ENCODE measurements at regions not wholly inside any gene's neighbourhood (a gene's known extent, or its start where the extent isn't known, plus 50 kb on each side); places are given as distances from the start of the nearest gene placed in this dataset.

- Histone ChIP-seq H3K4me3 (no peak overlapping the region), H3K9me3 (no peaks in the 10 kb centered on the region), H3K4me1 (peaks cover 4% of the 10 kb centered on the region), H3K27me3 (no peaks in the 10 kb centered on the region), H3K36me3 (no peaks in the 10 kb centered on the region), H3K27ac (no peak overlapping the region)
- intact Hi-C loops (cut with DNase I): no loop called here
- no peak for DNase-seq (ENCODE audit: extremely low spot score in 2 of 2)
- TF ChIP-seq, protein P1, sequence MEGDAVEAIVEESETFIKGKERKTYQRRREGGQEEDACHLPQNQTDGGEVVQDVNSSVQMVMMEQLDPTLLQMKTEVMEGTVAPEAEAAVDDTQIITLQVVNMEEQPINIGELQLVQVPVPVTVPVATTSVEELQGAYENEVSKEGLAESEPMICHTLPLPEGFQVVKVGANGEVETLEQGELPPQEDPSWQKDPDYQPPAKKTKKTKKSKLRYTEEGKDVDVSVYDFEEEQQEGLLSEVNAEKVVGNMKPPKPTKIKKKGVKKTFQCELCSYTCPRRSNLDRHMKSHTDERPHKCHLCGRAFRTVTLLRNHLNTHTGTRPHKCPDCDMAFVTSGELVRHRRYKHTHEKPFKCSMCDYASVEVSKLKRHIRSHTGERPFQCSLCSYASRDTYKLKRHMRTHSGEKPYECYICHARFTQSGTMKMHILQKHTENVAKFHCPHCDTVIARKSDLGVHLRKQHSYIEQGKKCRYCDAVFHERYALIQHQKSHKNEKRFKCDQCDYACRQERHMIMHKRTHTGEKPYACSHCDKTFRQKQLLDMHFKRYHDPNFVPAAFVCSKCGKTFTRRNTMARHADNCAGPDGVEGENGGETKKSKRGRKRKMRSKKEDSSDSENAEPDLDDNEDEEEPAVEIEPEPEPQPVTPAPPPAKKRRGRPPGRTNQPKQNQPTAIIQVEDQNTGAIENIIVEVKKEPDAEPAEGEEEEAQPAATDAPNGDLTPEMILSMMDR (IDR thresholded peaks at IDR 0.05): no peak
- TF ChIP-seq POLR2AphosphoS5 (IDR thresholded peaks at IDR 0.05; ENCODE audit: insufficient read depth in 1 of 2, low read depth in 1 of 2): no peak
- no peak for TF ChIP-seq POLR2A (IDR thresholded peaks at IDR 0.05)
These were observed 178.8 kb upstream of the KL start for GRCh38 chr13:32837307-32837972.

- Histone ChIP-seq H3K36me3 (no peaks in the 10 kb centered on the region), H3K27me3 (no peaks in the 10 kb centered on the region), H3K27ac (no peak overlapping the region), H3K4me1 (peaks cover 4% of the 10 kb centered on the region), H3K9me3 (no peaks in the 10 kb centered on the region), H3K4me3 (no peak overlapping the region)
- intact Hi-C loops (cut with DNase I): no loop called here
- TF ChIP-seq POLR2AphosphoS5 (IDR thresholded peaks at IDR 0.05; ENCODE audit: insufficient read depth in 1 of 2, low read depth in 1 of 2): no peak
- TF ChIP-seq, protein P1 (IDR thresholded peaks at IDR 0.05): no peak
- DNase-seq (ENCODE audit: extremely low spot score in 2 of 2): no peak
These were observed 178.0 kb upstream of the KL start for GRCh38 chr13:32837973-32838927.

DNA sequence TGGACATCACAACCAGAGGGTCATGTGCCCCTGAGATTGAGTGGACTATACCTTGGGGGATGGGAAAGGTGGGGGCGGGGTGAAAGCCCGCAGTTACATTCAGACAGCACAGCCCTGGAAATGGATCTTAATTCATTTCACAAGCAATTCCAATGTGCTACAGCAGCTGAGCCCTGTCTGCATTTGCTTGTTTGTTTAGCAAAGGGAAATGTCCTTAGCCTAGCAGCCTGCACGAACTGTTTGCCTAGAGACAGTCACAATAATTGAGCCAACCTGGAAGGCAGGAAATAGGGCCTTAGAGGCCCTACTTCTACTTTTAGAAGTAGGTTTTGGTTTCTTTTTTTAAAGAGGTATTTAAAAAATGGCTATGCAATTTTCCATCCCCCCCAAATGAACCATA lies 177.3 kb upstream of the KL start:
- Histone ChIP-seq H3K27me3 (no peaks in the 10 kb centered on the region), H3K27ac (no peak overlapping the region), H3K9me3 (no peaks in the 10 kb centered on the region), H3K36me3 (no peaks in the 10 kb centered on the region), H3K4me3 (no peak overlapping the region), H3K4me1 (peaks cover 4% of the 10 kb centered on the region)
- DNase-seq (ENCODE audit: extremely low spot score in 2 of 2): no peak
- intact Hi-C loops (cut with DNase I): no loop called here
- TF ChIP-seq POLR2AphosphoS5 (IDR thresholded peaks at IDR 0.05; ENCODE audit: insufficient read depth in 1 of 2, low read depth in 1 of 2) (no peak), POLR2A (IDR thresholded peaks at IDR 0.05) (no peak)
- TF ChIP-seq, protein P1 (IDR thresholded peaks at IDR 0.05): no peak

DNA sequence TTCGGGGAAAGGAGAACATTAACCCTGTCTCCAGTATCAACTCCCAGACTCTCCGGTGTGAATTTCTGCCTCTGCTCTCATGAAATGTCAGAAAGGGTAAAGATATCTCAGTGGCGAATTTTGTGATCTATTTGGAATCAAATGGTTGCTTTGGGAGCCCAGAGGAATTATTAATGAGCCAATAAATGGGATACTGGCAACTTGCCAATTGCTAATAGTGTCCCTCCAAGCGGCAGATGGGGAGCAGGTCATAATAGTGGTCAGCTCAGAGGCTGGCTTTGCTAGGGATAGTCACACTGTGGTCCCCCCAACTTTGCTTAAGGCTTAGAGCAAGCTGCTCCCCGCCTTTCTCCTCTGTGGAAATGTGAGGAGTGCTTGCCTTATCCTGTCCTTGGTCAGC lies 176.1 kb upstream of the KL start:
- Histone ChIP-seq H3K4me1 (peaks cover 4% of the 10 kb centered on the region), H3K4me3 (no peak overlapping the region), H3K9me3 (no peaks in the 10 kb centered on the region), H3K27ac (no peak overlapping the region), H3K27me3 (no peaks in the 10 kb centered on the region), H3K36me3 (no peaks in the 10 kb centered on the region)
- TF ChIP-seq POLR2AphosphoS5 (IDR thresholded peaks at IDR 0.05; ENCODE audit: insufficient read depth in 1 of 2, low read depth in 1 of 2) (no peak), POLR2A (IDR thresholded peaks at IDR 0.05) (no peak)
- TF ChIP-seq, protein P1 (IDR thresholded peaks at IDR 0.05): no peak
- no peak for DNase-seq (ENCODE audit: extremely low spot score in 2 of 2)
- intact Hi-C loops (cut with DNase I): loop anchor here (5.0 kb wide), 1 partner anchor 187 kb away; no protein-coding TSS in a partner anchor
